Endothelial cell (in vitro differentiated cells): ENCODE measurements at regions not wholly inside any gene's neighbourhood (a gene's known extent, or its start where the extent isn't known, plus 50 kb on each side); places are given as distances from the start of the nearest gene placed in this dataset.

Experiments
- DNase-seq: peaks from one replicate; pipeline ENCODE4 v3.0.0; 2021; ENCODE audit warnings: low spot score
- H3K27ac Mint-ChIP-seq: one replicate; pipeline ENCODE4 v1.8.0; 2021; ENCODE audit warnings: mixed read lengths, inconsistent platforms; ENCODE audit not compliant: unreplicated experiment
- H3K27me3 Mint-ChIP-seq: one replicate; pipeline ENCODE4 v1.8.0; 2021; ENCODE audit warnings: mild to moderate bottlenecking, moderate library complexity, mixed read lengths, inconsistent platforms; ENCODE audit not compliant: unreplicated experiment
- H3K36me3 Mint-ChIP-seq: one replicate; pipeline ENCODE4 v1.8.0; 2021; ENCODE audit warnings: mild to moderate bottlenecking, low read depth, mixed read lengths, inconsistent platforms; ENCODE audit not compliant: unreplicated experiment
- H3K4me1 Mint-ChIP-seq: one replicate; pipeline ENCODE4 v1.8.0; 2021; ENCODE audit warnings: mild to moderate bottlenecking, mixed read lengths, inconsistent platforms; ENCODE audit not compliant: unreplicated experiment
- H3K4me3 Mint-ChIP-seq: one replicate; pipeline ENCODE4 v1.8.0; 2021; ENCODE audit warnings: mild to moderate bottlenecking, mixed read lengths, inconsistent platforms; ENCODE audit not compliant: unreplicated experiment
- H3K9me3 Mint-ChIP-seq: one replicate; pipeline ENCODE4 v1.8.0; 2021; ENCODE audit warnings: mixed read lengths, inconsistent platforms; ENCODE audit not compliant: unreplicated experiment
- TF ChIP-seq, protein P1 (sequence below): fragments of 200-600 bp; sonication (generic); IDR thresholded peaks from one replicate; pipeline ENCODE4 v1.5.0; 2021; ENCODE audit warnings: antibody characterized with exemption; ENCODE audit not compliant: unreplicated experiment

DNA sequence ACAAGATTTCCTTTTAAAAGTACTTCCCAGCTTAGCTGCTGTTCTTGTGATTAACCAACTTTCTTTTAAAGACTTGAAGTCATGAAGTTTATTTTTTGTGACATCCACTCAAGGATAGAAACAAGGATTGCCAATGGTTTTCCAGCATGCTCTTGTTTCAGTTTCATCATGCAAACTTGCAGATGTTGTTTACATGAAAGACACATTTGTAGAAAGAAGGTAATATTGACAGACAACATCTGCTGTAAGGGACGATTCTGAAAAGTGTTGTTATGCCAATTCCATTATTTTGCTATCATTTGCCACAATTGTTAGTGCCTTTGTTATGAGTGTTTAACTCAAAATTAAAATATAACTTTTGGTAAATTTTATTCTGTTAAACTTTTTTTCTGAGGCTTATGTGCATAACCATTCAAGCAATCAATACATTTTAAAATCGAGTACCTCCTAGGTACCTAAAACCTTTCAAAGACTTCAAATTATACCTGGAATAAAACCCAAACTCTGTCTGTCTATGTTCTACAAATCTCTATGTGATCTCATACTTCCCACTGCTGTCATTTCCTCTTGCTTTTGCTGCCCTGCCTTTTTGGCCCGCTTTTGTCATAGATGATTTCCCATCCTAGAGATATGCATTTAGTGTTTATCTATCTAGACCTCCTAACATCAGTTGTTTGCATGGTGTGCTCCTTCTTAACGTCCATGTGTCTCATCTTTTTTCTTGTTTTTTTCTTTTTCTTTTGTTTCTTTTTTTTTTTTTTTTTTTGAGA is 630.4 kb downstream of the NR2F2 start:
- TF ChIP-seq, protein P1, sequence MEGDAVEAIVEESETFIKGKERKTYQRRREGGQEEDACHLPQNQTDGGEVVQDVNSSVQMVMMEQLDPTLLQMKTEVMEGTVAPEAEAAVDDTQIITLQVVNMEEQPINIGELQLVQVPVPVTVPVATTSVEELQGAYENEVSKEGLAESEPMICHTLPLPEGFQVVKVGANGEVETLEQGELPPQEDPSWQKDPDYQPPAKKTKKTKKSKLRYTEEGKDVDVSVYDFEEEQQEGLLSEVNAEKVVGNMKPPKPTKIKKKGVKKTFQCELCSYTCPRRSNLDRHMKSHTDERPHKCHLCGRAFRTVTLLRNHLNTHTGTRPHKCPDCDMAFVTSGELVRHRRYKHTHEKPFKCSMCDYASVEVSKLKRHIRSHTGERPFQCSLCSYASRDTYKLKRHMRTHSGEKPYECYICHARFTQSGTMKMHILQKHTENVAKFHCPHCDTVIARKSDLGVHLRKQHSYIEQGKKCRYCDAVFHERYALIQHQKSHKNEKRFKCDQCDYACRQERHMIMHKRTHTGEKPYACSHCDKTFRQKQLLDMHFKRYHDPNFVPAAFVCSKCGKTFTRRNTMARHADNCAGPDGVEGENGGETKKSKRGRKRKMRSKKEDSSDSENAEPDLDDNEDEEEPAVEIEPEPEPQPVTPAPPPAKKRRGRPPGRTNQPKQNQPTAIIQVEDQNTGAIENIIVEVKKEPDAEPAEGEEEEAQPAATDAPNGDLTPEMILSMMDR = no peak
- peaks cover 5% of the 10 kb centered on the region for H3K4me1 Mint-ChIP-seq
- H3K4me3 Mint-ChIP-seq = no peak overlapping the region
- H3K27me3 Mint-ChIP-seq = peaks cover 2% of the 10 kb centered on the region
- H3K9me3 Mint-ChIP-seq = no peaks in the 10 kb centered on the region
- H3K36me3 Mint-ChIP-seq = no peaks in the 10 kb centered on the region
- H3K27ac Mint-ChIP-seq = no peak overlapping the region
- DNase-seq = no peak

DNA sequence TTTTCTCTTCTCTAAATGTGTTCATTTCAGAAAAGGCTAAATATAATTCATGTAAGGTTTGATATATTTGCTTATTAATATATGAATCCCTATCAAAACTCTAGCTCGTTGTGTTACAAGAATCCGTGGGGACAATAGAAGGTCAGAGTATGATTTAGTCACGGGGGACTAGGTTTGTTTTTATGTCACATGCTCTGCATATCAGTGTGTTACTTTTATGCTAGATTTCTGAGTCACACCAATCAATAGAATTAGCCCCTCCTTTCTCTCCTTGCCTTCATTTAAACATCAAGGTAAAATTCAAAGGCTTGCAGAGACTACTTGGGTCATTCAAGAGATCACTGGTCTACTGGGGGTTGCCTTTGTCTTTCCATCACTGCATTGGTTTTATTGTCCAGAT is 636.1 kb downstream of the NR2F2 start:
- Mint-ChIP-seq H3K36me3 (no peaks in the 10 kb centered on the region), H3K4me1 (peaks cover 26% of the 10 kb centered on the region), H3K4me3 (no peak overlapping the region), H3K27me3 (peaks cover 3% of the 10 kb centered on the region), H3K27ac (no peak overlapping the region), H3K9me3 (no peaks in the 10 kb centered on the region)
- TF ChIP-seq, protein P1 = no peak
- DNase-seq = no peak

- no peak for DNase-seq
- Mint-ChIP-seq H3K27ac (no peak overlapping the region), H3K27me3 (peaks cover 2% of the 10 kb centered on the region)
Observed at GRCh38 chr15:96969732-96970710, 639.5 kb downstream of the NR2F2 start.

DNA sequence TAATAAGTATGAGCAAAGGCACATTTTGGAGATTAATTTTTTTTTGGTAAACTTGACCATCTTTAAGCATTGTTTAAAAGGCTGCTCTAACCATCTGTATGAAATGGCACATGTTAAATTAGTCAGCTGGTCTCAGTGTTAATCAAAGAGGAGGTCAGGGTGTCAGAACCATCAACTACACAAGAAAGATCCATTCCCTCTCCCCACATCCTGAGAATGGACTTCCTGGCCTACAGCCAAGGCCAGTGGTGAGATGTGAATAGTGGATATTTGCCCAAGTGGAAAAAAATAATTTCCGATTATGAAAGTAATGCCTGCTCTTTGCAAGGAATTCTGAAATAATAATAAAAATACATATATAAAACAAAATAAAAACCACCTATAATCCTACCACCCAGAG is 641.7 kb downstream of the NR2F2 start:
- DNase-seq = no peak
- Mint-ChIP-seq H3K4me1 (peaks cover 21% of the 10 kb centered on the region), H3K36me3 (no peaks in the 10 kb centered on the region), H3K9me3 (no peaks in the 10 kb centered on the region), H3K27ac (no peak overlapping the region), H3K4me3 (no peak overlapping the region), H3K27me3 (peaks cover 2% of the 10 kb centered on the region)
- TF ChIP-seq, protein P1 = no peak

More at GRCh38 chr15:96969732-96970710, 639.5 kb downstream of the NR2F2 start:
- H3K36me3 Mint-ChIP-seq = no peaks in the 10 kb centered on the region
- no peak overlapping the region for H3K4me3 Mint-ChIP-seq
- TF ChIP-seq, protein P1 = no peak
- H3K9me3 Mint-ChIP-seq = no peaks in the 10 kb centered on the region
- H3K4me1 Mint-ChIP-seq = peaks cover 25% of the 10 kb centered on the region
